HepG2 (cell line): ENCODE measurements at regions not wholly inside any gene's neighbourhood (a gene's known extent, or its start where the extent isn't known, plus 50 kb on each side); places are given as distances from the start of the nearest gene placed in this dataset.

ENCODE experiments used
- ARID5B ChIP-seq: IDR thresholded peaks from 2 replicates; pipeline ENCODE4 v1.4.0; 2020; ENCODE audit warnings: mild to moderate bottlenecking, missing genetic modification reagents
- ARNT2 ChIP-seq: sonication (generic); formaldehyde crosslinking; IDR thresholded peaks from 2 replicates; pipeline ENCODE4 v1.8.0; 2022; ENCODE audit warnings: mild to moderate bottlenecking, low read depth, missing genetic modification reagents, moderate library complexity
- CEBPB ChIP-seq: IDR thresholded peaks from 2 replicates; pipeline ENCODE4 v1.6.1; 2011; ENCODE audit warnings: low read depth, low read length, improper control_type of control experiment, borderline replicate concordance
- CEBPG ChIP-seq: IDR thresholded peaks from 2 replicates; pipeline ENCODE4 v1.6.1; 2016
- CTCF ChIP-seq: sonication (generic); formaldehyde crosslinking; IDR thresholded peaks from 2 replicates; pipeline ENCODE4 v1.5.0; 2020; ENCODE audit warnings: mild to moderate bottlenecking, missing genetic modification reagents, moderate library complexity
- FOXK1 ChIP-seq: sonication (generic); formaldehyde crosslinking; IDR thresholded peaks from 2 replicates; pipeline ENCODE4 v1.4.0; 2020; ENCODE audit warnings: low read depth, missing genetic modification reagents, borderline replicate concordance
- GABPA ChIP-seq, 2 experiments: IDR thresholded peaks; 2 replicates each; pipeline ENCODE4 v1.6.1; 2011 to 2016; ENCODE audit warnings: low read depth in 2 of 2, low read length in 1 of 2, missing biosample characterization in 1 of 2, missing genetic modification characterization in 1 of 2
- GABPB1 ChIP-seq: IDR thresholded peaks from 2 replicates; pipeline ENCODE4 v1.6.1; 2016; ENCODE audit warnings: mild to moderate bottlenecking, missing genetic modification reagents, moderate library complexity, missing compliant biosample characterization
- GATAD2A ChIP-seq: IDR thresholded peaks from 2 replicates; pipeline ENCODE4 v1.6.1; 2016
- KDM4B ChIP-seq: sonication (generic); formaldehyde crosslinking; IDR thresholded peaks from 2 replicates; pipeline ENCODE4 v1.4.0; 2020; ENCODE audit warnings: missing genetic modification reagents
- MAX ChIP-seq: IDR thresholded peaks from 2 replicates; pipeline ENCODE4 v1.6.1; 2012; ENCODE audit warnings: inconsistent platforms
- MXI1 ChIP-seq: IDR thresholded peaks from 3 replicates; pipeline ENCODE4 v1.6.1; 2012; ENCODE audit warnings: low read depth, low read length, inconsistent platforms, borderline replicate concordance
- NR2C2 ChIP-seq: sonication (generic); formaldehyde crosslinking; IDR thresholded peaks from 2 replicates; pipeline ENCODE4 v1.4.0; 2020; ENCODE audit warnings: missing genetic modification reagents, mild to moderate bottlenecking, moderate library complexity, borderline replicate concordance
- PHF20 ChIP-seq: sonication (generic); formaldehyde crosslinking; IDR thresholded peaks from 2 replicates; pipeline ENCODE4 v1.5.0; 2020; ENCODE audit warnings: mild to moderate bottlenecking, missing genetic modification reagents
- RFX3 ChIP-seq: IDR thresholded peaks from 2 replicates; pipeline ENCODE4 v1.6.1; 2016; ENCODE audit warnings: missing biosample characterization, missing genetic modification reagents
- STAG1 ChIP-seq: sonication (generic); formaldehyde crosslinking; IDR thresholded peaks from 2 replicates; pipeline ENCODE4 v1.4.0; 2020; ENCODE audit warnings: missing genetic modification reagents
- USF2 ChIP-seq, 2 experiments: sonication (generic) in 1 of 2; formaldehyde crosslinking in 1 of 2; IDR thresholded peaks; 2 replicates each; pipeline versions ENCODE4 v1.5.1 to v1.6.1; 2011 to 2020; ENCODE audit warnings: borderline replicate concordance in 1 of 2, low read depth in 1 of 2, low read length in 1 of 2, mild to moderate bottlenecking in 1 of 2, missing genetic modification reagents in 1 of 2, moderate library complexity in 1 of 2
- ZNF160 ChIP-seq: sonication (generic); formaldehyde crosslinking; IDR thresholded peaks from 2 replicates; pipeline ENCODE4 v1.8.0; 2022; ENCODE audit warnings: mild to moderate bottlenecking, inconsistent platforms, missing genetic modification reagents
- ZNF333 ChIP-seq: sonication (generic); formaldehyde crosslinking; IDR thresholded peaks from 2 replicates; pipeline ENCODE4 v1.4.0; 2020; ENCODE audit warnings: mild to moderate bottlenecking, missing genetic modification reagents, borderline replicate concordance

- 0 out of 2 replicates have a peak, but pooled peaks have one; percentile 20 for TF ChIP-seq USF2 (IDR thresholded peaks at IDR 0.05; ENCODE audit: low read depth, low read length)
- TF ChIP-seq USF2 (CRISPR knock-in tag; IDR thresholded peaks at IDR 0.05; ENCODE audit: borderline replicate concordance): no peak
- TF ChIP-seq GABPA (IDR thresholded peaks at IDR 0.05; ENCODE audit: low read depth, low read length): no peak
- TF ChIP-seq GABPA (CRISPR knock-in tag; IDR thresholded peaks at IDR 0.05; ENCODE audit: low read depth): peak; percentile 57
- peak; percentile 68; the same call in 1 of the 2 replicates for TF ChIP-seq CEBPB
- 0 out of 3 replicates have a peak, but pooled peaks have one; percentile 25 for TF ChIP-seq MXI1
- peak; percentile 38; the same call in 1 of the 2 replicates for TF ChIP-seq NR2C2 (CRISPR knock-in tag)
- peak; percentile 34; the same call in 1 of the 2 replicates for TF ChIP-seq ARID5B (CRISPR knock-in tag)
- peak; percentile 76 for TF ChIP-seq GABPB1 (CRISPR knock-in tag)
- TF ChIP-seq ZNF333 (CRISPR knock-in tag): no peak
- peak; percentile 22; the same call in 1 of the 2 replicates for TF ChIP-seq FOXK1 (CRISPR knock-in tag)
- TF ChIP-seq GATAD2A (CRISPR knock-in tag): peak; percentile 71
- peak; percentile 82 for TF ChIP-seq CTCF (CRISPR knock-in tag)
- TF ChIP-seq MAX: peak; percentile 33; the same call in 1 of the 2 replicates
- peak; percentile 86 for TF ChIP-seq CEBPG (CRISPR knock-in tag)
- TF ChIP-seq STAG1 (CRISPR knock-in tag): peak; percentile 59
- TF ChIP-seq RFX3 (CRISPR knock-in tag): no peak
- TF ChIP-seq PHF20 (CRISPR knock-in tag): no peak
- peak; percentile 22; the same call in 1 of the 2 replicates for TF ChIP-seq KDM4B
- TF ChIP-seq ZNF160 (CRISPR knock-in tag): no peak
- no peak for TF ChIP-seq ARNT2 (CRISPR knock-in tag)
Measured at GRCh38 chr10:111756217-111757061, 427.1 kb downstream of the GPAM start (continued).
